Uterus (tissue), 2 donors: ENCODE measurements at regions not wholly inside any gene's neighbourhood (a gene's known extent, or its start where the extent isn't known, plus 50 kb on each side); places are given as distances from the start of the nearest gene placed in this dataset.

Experiments used
- POLR2A ChIP-seq, 2 donors: fragments of 450-650 bp; IDR thresholded peaks; one replicate each; pipeline ENCODE4 v1.6.1; 2016; ENCODE audit warnings: antibody characterized with exemption in 2 of 2, mild to moderate bottlenecking in 1 of 2, moderate library complexity in 1 of 2
- TF ChIP-seq, protein P1 (sequence below), 4 experiments: fragments of 200-600 bp in 2 of 4; fragments of 450-650 bp in 2 of 4; sonication (generic) in 2 of 4; IDR thresholded peaks; one replicate each; pipeline ENCODE4 v1.5.1; 2016 to 2019; ENCODE audit warnings: antibody characterized with exemption in 4 of 4, mild to moderate bottlenecking in 2 of 4, moderate library complexity in 1 of 4

DNA sequence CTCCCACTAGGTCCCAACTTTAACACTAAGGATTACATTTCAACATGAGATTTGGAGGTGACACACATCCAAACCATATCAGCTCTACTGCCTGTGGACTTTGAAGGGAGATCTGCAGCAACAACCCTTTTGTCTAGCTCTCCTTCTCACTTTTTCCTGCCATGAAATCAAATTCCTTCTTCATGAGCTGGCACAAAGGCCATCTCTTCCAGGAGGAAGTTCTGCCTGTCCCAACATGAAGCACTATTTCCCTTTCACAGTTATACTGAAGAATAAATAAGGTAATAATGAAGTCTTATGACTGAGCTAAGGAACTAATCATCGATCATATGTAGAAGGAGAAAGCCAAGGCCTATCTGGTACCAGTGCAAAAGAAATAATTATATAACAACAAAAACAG is 253.5 kb upstream of the TENM4 start:
- TF ChIP-seq, protein P1, sequence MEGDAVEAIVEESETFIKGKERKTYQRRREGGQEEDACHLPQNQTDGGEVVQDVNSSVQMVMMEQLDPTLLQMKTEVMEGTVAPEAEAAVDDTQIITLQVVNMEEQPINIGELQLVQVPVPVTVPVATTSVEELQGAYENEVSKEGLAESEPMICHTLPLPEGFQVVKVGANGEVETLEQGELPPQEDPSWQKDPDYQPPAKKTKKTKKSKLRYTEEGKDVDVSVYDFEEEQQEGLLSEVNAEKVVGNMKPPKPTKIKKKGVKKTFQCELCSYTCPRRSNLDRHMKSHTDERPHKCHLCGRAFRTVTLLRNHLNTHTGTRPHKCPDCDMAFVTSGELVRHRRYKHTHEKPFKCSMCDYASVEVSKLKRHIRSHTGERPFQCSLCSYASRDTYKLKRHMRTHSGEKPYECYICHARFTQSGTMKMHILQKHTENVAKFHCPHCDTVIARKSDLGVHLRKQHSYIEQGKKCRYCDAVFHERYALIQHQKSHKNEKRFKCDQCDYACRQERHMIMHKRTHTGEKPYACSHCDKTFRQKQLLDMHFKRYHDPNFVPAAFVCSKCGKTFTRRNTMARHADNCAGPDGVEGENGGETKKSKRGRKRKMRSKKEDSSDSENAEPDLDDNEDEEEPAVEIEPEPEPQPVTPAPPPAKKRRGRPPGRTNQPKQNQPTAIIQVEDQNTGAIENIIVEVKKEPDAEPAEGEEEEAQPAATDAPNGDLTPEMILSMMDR (IDR thresholded peaks at IDR 0.05), result no peak
- no peak for TF ChIP-seq POLR2A (IDR thresholded peaks at IDR 0.05)
